GM23248 (cell line): ENCODE measurements at regions not wholly inside any gene's neighbourhood (a gene's known extent, or its start where the extent isn't known, plus 50 kb on each side); places are given as distances from the start of the nearest gene placed in this dataset.
"Not testable (repeated sequence)": the region's sequence is repeated elsewhere in the genome, so short reads cannot be mapped to it uniquely, and the experiment has no call there.

ENCODE experiments used
- EZH2 ChIP-seq: fragments of 200-600 bp; sonication (generic); IDR thresholded peaks from 2 replicates; pipeline ENCODE4 v1.6.1; 2018; ENCODE audit warnings: antibody characterized with exemption, mild to moderate bottlenecking; ENCODE audit not compliant: insufficient read depth, poor library complexity, severe bottlenecking
- EZH2phosphoT487 ChIP-seq: fragments of 200-600 bp; sonication (generic); IDR thresholded peaks from 2 replicates; pipeline ENCODE4 v1.6.1; 2018; ENCODE audit warnings: antibody characterized with exemption, moderate library complexity, mild to moderate bottlenecking, low read depth; ENCODE audit not compliant: insufficient read depth

- not testable (repeated sequence) for TF ChIP-seq EZH2, EZH2phosphoT487
These were observed 2071.6 kb upstream of the TPTE start for GRCh38 chr21:8449807-8450206.
